K562 (cell line): ENCODE measurements at regions not wholly inside any gene's neighbourhood (a gene's known extent, or its start where the extent isn't known, plus 50 kb on each side); places are given as distances from the start of the nearest gene placed in this dataset.

Experiments
- ATAC-seq: fragments of 200-7000 bp; cut with Tn5 transposase; 3 replicates; pipeline ENCODE4 v1.9.1; 2020; ENCODE audit warnings: moderate library complexity
- BruUV-seq: library from RNA; stranded (reverse); fragments of 400-500 nt; replicated peaks from 2 replicates; lab custom pipeline; 2021; lab: Mats Ljungman, UMichigan
- CTCF ChIA-PET: fragments of 300-600 bp; formaldehyde crosslinking; extraction: SDS; loops from one replicate; lab custom pipeline; 2021; ENCODE audit warnings: low intra/inter-chr PET ratio; lab: Yijun Ruan, JAX
- POLR2A ChIA-PET: fragments of 300-600, 350-650 bp; sonication (Branson Sonifier 250); formaldehyde crosslinking; extraction: SDS; loops from one replicate; lab custom pipeline; 2021; ENCODE audit warnings: antibody characterized with exemption, inconsistent platforms; lab: Yijun Ruan, JAX
- DNase-seq, 4 experiments: peaks; one replicate each; pipeline versions ENCODE4 v3.0.0 to v3.0.0-alpha.2; 2011 to 2018; ENCODE audit warnings: low spot score in 3 of 4, mixed read lengths in 3 of 4; ENCODE audit errors: extremely low read depth in 1 of 4
- FAIRE-seq: peaks from 2 replicates; lab custom pipeline; 2011; peaks lifted over from hg19 to GRCh38; lab: Jason Lieb, UNC
- H2AFZ ChIP-seq: 2 replicates; pipeline ENCODE4 v1.6.0; 2011; ENCODE audit warnings: low read depth, low read length, control low read depth, inconsistent platforms
- H3K27ac ChIP-seq: fragments of 200-600 bp; 3 replicates; pipeline ENCODE4 v1.8.0; 2011; ENCODE audit warnings: low read depth, mild to moderate bottlenecking, control low read depth, inconsistent platforms, low read length, moderate library complexity, mixed read lengths; ENCODE audit errors: extremely low read depth
- H3K27me3 ChIP-seq, 2 experiments: fragments of 300-600 bp in 1 of 2; 2 replicates in 1 of 2; 3 replicates in 1 of 2; pipeline versions ENCODE4 v1.6.0 to v1.8.0; 2011; ENCODE audit warnings: inconsistent platforms in 2 of 2, low read length in 2 of 2, mild to moderate bottlenecking in 1 of 2, mixed read lengths in 1 of 2, moderate library complexity in 1 of 2; ENCODE audit not compliant: control insufficient read depth in 2 of 2, insufficient read depth in 2 of 2
- H3K36me3 ChIP-seq: fragments of 300-600 bp; 3 replicates; pipeline ENCODE4 v1.8.0; 2011; ENCODE audit warnings: mild to moderate bottlenecking, low read length, inconsistent platforms; ENCODE audit not compliant: control insufficient read depth, insufficient read depth
- H3K4me1 ChIP-seq, 2 experiments: fragments of 200-600 bp in 1 of 2; replicated peaks in 1 of 2; 2 replicates in 1 of 2; 3 replicates in 1 of 2; pipeline versions ENCODE4 v1.5.1 to v1.8.0; 2011; ENCODE audit warnings: inconsistent platforms in 2 of 2, low read length in 2 of 2, mild to moderate bottlenecking in 1 of 2, mixed read lengths in 1 of 2, moderate library complexity in 1 of 2; ENCODE audit not compliant: control insufficient read depth in 2 of 2, insufficient read depth in 2 of 2
- H3K4me2 ChIP-seq: 2 replicates; pipeline ENCODE4 v1.6.1; 2011; ENCODE audit warnings: low read length, control low read depth, inconsistent platforms, mixed read lengths; ENCODE audit not compliant: insufficient read depth
- H3K4me3 ChIP-seq: fragments of 200-600 bp; sonication (generic), shearing (Covaris generic); 2 replicates; pipeline ENCODE4 v1.5.1; 2016; ENCODE audit warnings: control low read depth, inconsistent platforms
- H3K79me2 ChIP-seq: fragments of 200-600 bp; 3 replicates; pipeline ENCODE4 v1.8.0; 2011; ENCODE audit warnings: low read length, inconsistent platforms; ENCODE audit not compliant: control insufficient read depth, insufficient read depth
- H3K9ac ChIP-seq, 2 experiments: 2 replicates each; pipeline versions ENCODE4 v1.6.0 to v1.6.1; 2011; ENCODE audit warnings: low read depth in 2 of 2, low read length in 2 of 2, control low read depth in 1 of 2, inconsistent platforms in 1 of 2, mild to moderate bottlenecking in 1 of 2, mixed read lengths in 1 of 2; ENCODE audit not compliant: insufficient read depth in 1 of 2
- H3K9me1 ChIP-seq: one replicate; pipeline ENCODE4 v1.6.0; 2011; ENCODE audit warnings: inconsistent platforms, mild to moderate bottlenecking, low read length, moderate library complexity; ENCODE audit not compliant: control insufficient read depth, insufficient read depth
- H3K9me3 ChIP-seq: replicated peaks from 2 replicates; pipeline ENCODE4 v1.5.1; 2011; ENCODE audit warnings: low read depth, low read length, inconsistent platforms; ENCODE audit not compliant: control insufficient read depth, insufficient read depth
- H4K20me1 ChIP-seq: replicated peaks from 2 replicates; pipeline ENCODE4 v1.6.1; 2011; ENCODE audit warnings: low read length, inconsistent platforms, mixed read lengths; ENCODE audit not compliant: control insufficient read depth, insufficient read depth
- DIDO1 ChIP-seq: fragments of 450-650 bp; IDR thresholded peaks from 2 replicates; pipeline ENCODE4 v1.6.1; 2016; ENCODE audit warnings: low read depth, missing biosample characterization, missing genetic modification characterization
- GATA2 ChIP-seq: sonication (generic); formaldehyde crosslinking; IDR thresholded peaks from 2 replicates; pipeline ENCODE4 v1.4.0; 2020; ENCODE audit warnings: mild to moderate bottlenecking, missing genetic modification reagents
- NR4A1 ChIP-seq, 2 experiments: fragments of 250-450 bp in 1 of 2; fragments of 450-650 bp in 1 of 2; sonication (Bioruptor Pico) in 1 of 2; IDR thresholded peaks; 2 replicates each; pipeline versions ENCODE4 v1.4.0 to v1.6.1; 2016 to 2020; ENCODE audit warnings: mild to moderate bottlenecking in 2 of 2, missing compliant biosample characterization in 1 of 2, missing genetic modification characterization in 1 of 2, moderate library complexity in 1 of 2
- PHB ChIP-seq: fragments of 250-450 bp; sonication (Bioruptor Pico); IDR thresholded peaks from 2 replicates; pipeline ENCODE4 v1.5.0; 2021
- PURB ChIP-seq: sonication (generic); formaldehyde crosslinking; IDR thresholded peaks from 2 replicates; pipeline ENCODE4 v1.9.0; 2021; ENCODE audit warnings: low read depth, mild to moderate bottlenecking, missing genetic modification reagents
- SIRT6 ChIP-seq: IDR thresholded peaks from one replicate; pipeline ENCODE4 v1.6.1; 2012; ENCODE audit warnings: low read depth, mild to moderate bottlenecking, control low read depth, inconsistent platforms, low read length, moderate library complexity
- SMARCB1 ChIP-seq: IDR thresholded peaks from 2 replicates; pipeline ENCODE4 v1.6.1; 2011; ENCODE audit warnings: improper control_type of control experiment, low read depth; ENCODE audit not compliant: insufficient read length
- ZC3H8 ChIP-seq: fragments of 450-650 bp; IDR thresholded peaks from 2 replicates; pipeline ENCODE4 v1.6.1; 2017
- ZNF584 ChIP-seq: fragments of 200-800 bp; sonication (Bioruptor generic); IDR thresholded peaks from 2 replicates; pipeline ENCODE4 v1.6.1; 2016; ENCODE audit warnings: low read depth, mild to moderate bottlenecking, missing genetic modification characterization, missing compliant biosample characterization
- WGBS: fragments of 100-300 bp; shearing (Covaris generic); methylation state at CpG from one replicate; pipeline ENCODE4 v1.1.6; 2016; ENCODE audit warnings: low coverage, mixed read lengths; ENCODE audit not compliant: insufficient coverage; ENCODE audit errors: missing lambda C conversion rate; 5-methylcytosine and 5-hydroxymethylcytosine counted together
- in situ Hi-C: fragments of 300-500 bp; cut with MboI; formaldehyde crosslinking; loops from 4 replicates; pipeline ENCODE4 v1.15.0; 2018; ENCODE audit warnings: inconsistent platforms, mixed read lengths
- intact Hi-C: fragments of 100-400 bp; cut with micrococcal nuclease; formaldehyde crosslinking; loops from 2 replicates; pipeline ENCODE4 v1.14.2; 2022
- TF ChIP-seq, protein P1 (sequence below): fragments of 250-450 bp; sonication (Bioruptor Pico); IDR thresholded peaks from 2 replicates; pipeline ENCODE4 v1.8.0; 2021; ENCODE audit warnings: moderate library complexity, mild to moderate bottlenecking, inconsistent platforms
- TF ChIP-seq, protein P2 (sequence below), 2 experiments: fragments of 250-450 bp in 1 of 2; fragments of 450-650 bp in 1 of 2; sonication (Bioruptor Pico) in 1 of 2; IDR thresholded peaks; 2 replicates each; pipeline versions ENCODE4 v1.6.1 to v1.8.0; 2016 to 2021; ENCODE audit warnings: mild to moderate bottlenecking in 2 of 2, moderate library complexity in 2 of 2, missing compliant biosample characterization in 1 of 2, missing genetic modification characterization in 1 of 2
- TF ChIP-seq, protein P3 (sequence below): fragments of 250-450 bp; sonication (Bioruptor Pico); IDR thresholded peaks from 2 replicates; pipeline ENCODE4 v1.4.0; 2020; ENCODE audit warnings: mild to moderate bottlenecking
- TF ChIP-seq, protein P4 (sequence below): sonication (generic); formaldehyde crosslinking; IDR thresholded peaks from 2 replicates; pipeline ENCODE4 v1.5.0; 2020; ENCODE audit warnings: missing genetic modification reagents

DNA sequence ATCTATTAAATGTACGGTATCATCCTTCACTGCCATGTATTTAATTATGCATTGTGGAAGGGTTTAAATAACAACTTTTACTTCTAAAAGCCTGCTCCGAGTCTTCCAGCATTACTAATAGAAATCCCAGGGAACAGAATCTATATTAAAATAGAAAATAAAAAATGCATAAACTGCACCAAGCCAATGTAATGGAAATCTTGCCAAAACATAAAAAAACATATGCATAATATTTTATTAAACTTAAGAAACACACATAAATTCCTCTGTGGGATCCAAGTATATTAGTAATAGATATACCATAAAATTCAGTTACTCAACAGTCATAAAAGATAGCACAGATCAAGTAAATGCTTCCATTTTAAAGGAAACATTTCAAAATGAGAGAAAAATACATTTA, 175.6 kb downstream of the TDRD15 start:
- H3K9me3 ChIP-seq = no peaks in the 10 kb centered on the region
- CTCF ChIA-PET = no interaction called here
- FAIRE-seq = no peak
- no peak for DNase-seq
- no peaks in the 10 kb centered on the region for H3K27me3 ChIP-seq
- no TSS peak for BruUV-seq
- in situ Hi-C loops = no loop called here
- no peak overlapping the region for H3K9ac ChIP-seq
- no peak overlapping the region for H3K4me3 ChIP-seq
- H2AFZ ChIP-seq = no peak overlapping the region
- TF ChIP-seq GATA2 (CRISPR knock-in tag) (no peak), PHB (CRISPR knock-in tag) (no peak), NR4A1 (CRISPR knock-in tag; IDR thresholded peaks at IDR 0.05) (no peak), NR4A1 (tag; IDR thresholded peaks at IDR 0.05) (no peak), SMARCB1 (no peak), ZNF584 (CRISPR knock-in tag) (no peak), ZC3H8 (no peak), DIDO1 (no peak), SIRT6 (no peak), PURB (CRISPR knock-in tag) (no peak)
- TF ChIP-seq, protein P1, sequence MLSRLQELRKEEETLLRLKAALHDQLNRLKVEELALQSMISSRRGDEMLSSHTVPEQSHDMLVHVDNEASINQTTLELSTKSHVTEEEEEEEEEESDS = no peak
- TF ChIP-seq, protein P2, sequence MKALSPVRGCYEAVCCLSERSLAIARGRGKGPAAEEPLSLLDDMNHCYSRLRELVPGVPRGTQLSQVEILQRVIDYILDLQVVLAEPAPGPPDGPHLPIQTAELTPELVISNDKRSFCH (CRISPR knock-in tag; IDR thresholded peaks at IDR 0.05) = no peak
- TF ChIP-seq, protein P2 (tag; IDR thresholded peaks at IDR 0.05) = no peak
- TF ChIP-seq, protein P3, sequence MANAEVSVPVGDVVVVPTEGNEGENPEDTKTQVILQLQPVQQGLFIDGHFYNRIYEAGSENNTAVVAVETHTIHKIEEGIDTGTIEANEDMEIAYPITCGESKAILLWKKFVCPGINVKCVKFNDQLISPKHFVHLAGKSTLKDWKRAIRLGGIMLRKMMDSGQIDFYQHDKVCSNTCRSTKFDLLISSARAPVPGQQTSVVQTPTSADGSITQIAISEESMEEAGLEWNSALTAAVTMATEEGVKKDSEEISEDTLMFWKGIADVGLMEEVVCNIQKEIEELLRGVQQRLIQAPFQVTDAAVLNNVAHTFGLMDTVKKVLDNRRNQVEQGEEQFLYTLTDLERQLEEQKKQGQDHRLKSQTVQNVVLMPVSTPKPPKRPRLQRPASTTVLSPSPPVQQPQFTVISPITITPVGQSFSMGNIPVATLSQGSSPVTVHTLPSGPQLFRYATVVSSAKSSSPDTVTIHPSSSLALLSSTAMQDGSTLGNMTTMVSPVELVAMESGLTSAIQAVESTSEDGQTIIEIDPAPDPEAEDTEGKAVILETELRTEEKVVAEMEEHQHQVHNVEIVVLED (CRISPR knock-in tag) = no peak
- TF ChIP-seq, protein P4, sequence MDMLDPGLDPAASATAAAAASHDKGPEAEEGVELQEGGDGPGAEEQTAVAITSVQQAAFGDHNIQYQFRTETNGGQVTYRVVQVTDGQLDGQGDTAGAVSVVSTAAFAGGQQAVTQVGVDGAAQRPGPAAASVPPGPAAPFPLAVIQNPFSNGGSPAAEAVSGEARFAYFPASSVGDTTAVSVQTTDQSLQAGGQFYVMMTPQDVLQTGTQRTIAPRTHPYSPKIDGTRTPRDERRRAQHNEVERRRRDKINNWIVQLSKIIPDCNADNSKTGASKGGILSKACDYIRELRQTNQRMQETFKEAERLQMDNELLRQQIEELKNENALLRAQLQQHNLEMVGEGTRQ = no peak
- TF ChIP-seq, all 486 proteins: peak for 0
- H3K36me3 ChIP-seq = no peaks in the 10 kb centered on the region
- H3K27ac ChIP-seq = no peak overlapping the region
- H3K4me2 ChIP-seq = no peak overlapping the region
- no peaks in the 10 kb centered on the region for H3K4me1 ChIP-seq
- H3K79me2 ChIP-seq = no peaks in the 10 kb centered on the region
- intact Hi-C loops = no loop called here
- H4K20me1 ChIP-seq = no peaks in the 10 kb centered on the region
- 0% methylated on average over 2 of the region's 2 CpGs for WGBS
- POLR2A ChIA-PET = no interaction called here
- no peaks in the 10 kb centered on the region for H3K9me1 ChIP-seq
- ATAC-seq = no peak
